HG03196 (cell line): ENCODE measurements at regions not wholly inside any gene's neighbourhood (a gene's known extent, or its start where the extent isn't known, plus 50 kb on each side); places are given as distances from the start of the nearest gene placed in this dataset.
"Not testable (repeated sequence)": the region's sequence is repeated elsewhere in the genome, so short reads cannot be mapped to it uniquely, and the experiment has no call there.

ENCODE experiments used
- ATAC-seq: cut with Tn5 transposase; IDR thresholded peaks from one replicate; pipeline ENCODE4 v1.9.1; 2021; ENCODE audit not compliant: unreplicated experiment

GRCh38 chr6:170199716-170200115 is 91.2 kb downstream of the DLL1 start:
- no peak for ATAC-seq

GRCh38 chr6:170198298-170198697 is 92.6 kb downstream of the DLL1 start:
- ATAC-seq: no peak

- no peak for ATAC-seq
Observed at GRCh38 chr6:170193326-170193821, 97.5 kb downstream of the DLL1 start.

GRCh38 chr6:170192905-170193304 is 98.0 kb downstream of the DLL1 start:
- ATAC-seq: no peak

GRCh38 chr6:170192101-170192500 is 98.8 kb downstream of the DLL1 start:
- ATAC-seq: not testable (repeated sequence)

- no peak for ATAC-seq
Observed at GRCh38 chr6:170190046-170190445, 100.8 kb downstream of the DLL1 start.

GRCh38 chr6:170189236-170189635 is 101.6 kb downstream of the DLL1 start:
- ATAC-seq: no peak

GRCh38 chr6:170188571-170189001 is 102.3 kb downstream of the DLL1 start:
- ATAC-seq: no peak

- no peak for ATAC-seq
Observed at GRCh38 chr6:170187669-170188566, 103.0 kb downstream of the DLL1 start.

- no peak for ATAC-seq
Observed at GRCh38 chr6:170186941-170187668, 103.8 kb downstream of the DLL1 start.

GRCh38 chr6:170186006-170186935 is 104.6 kb downstream of the DLL1 start:
- no peak for ATAC-seq

GRCh38 chr6:170185175-170185978 is 105.5 kb downstream of the DLL1 start:
- no peak for ATAC-seq

- ATAC-seq: no peak
Observed at GRCh38 chr6:170184316-170184715, 106.6 kb downstream of the DLL1 start.

- no peak for ATAC-seq
Observed at GRCh38 chr6:170183521-170183920, 107.4 kb downstream of the DLL1 start.

- no peak for ATAC-seq
Observed at GRCh38 chr6:170182781-170183120, 108.1 kb downstream of the DLL1 start.

- ATAC-seq: no peak
Observed at GRCh38 chr6:170182093-170182780, 108.6 kb downstream of the DLL1 start.

- ATAC-seq: no peak
Observed at GRCh38 chr6:170181338-170181690, 109.6 kb downstream of the DLL1 start.

GRCh38 chr6:170180671-170181337 is 110.1 kb downstream of the DLL1 start:
- ATAC-seq: no peak
